Epithelial cell of proximal tubule (primary cell): ENCODE measurements at regions not wholly inside any gene's neighbourhood (a gene's known extent, or its start where the extent isn't known, plus 50 kb on each side); places are given as distances from the start of the nearest gene placed in this dataset.

ENCODE experiments used
- DNase-seq: peaks from one replicate; pipeline ENCODE4 v3.0.0-alpha.2; 2011; ENCODE audit warnings: low read depth
- H3K4me3 ChIP-seq: 2 replicates; pipeline ENCODE4 v1.5.1; 2011; ENCODE audit warnings: low read depth, mild to moderate bottlenecking, low read length
- TF ChIP-seq, protein P1 (sequence below): conservative IDR thresholded peaks from 2 replicates; pipeline ENCODE4 v1.5.1; 2012; ENCODE audit warnings: low read depth, mild to moderate bottlenecking, low read length

GRCh38 chr22:48187356-48187755 lies 1424.9 kb downstream of the TBC1D22A start:
- H3K4me3 ChIP-seq: no peak overlapping the region
- TF ChIP-seq, protein P1, sequence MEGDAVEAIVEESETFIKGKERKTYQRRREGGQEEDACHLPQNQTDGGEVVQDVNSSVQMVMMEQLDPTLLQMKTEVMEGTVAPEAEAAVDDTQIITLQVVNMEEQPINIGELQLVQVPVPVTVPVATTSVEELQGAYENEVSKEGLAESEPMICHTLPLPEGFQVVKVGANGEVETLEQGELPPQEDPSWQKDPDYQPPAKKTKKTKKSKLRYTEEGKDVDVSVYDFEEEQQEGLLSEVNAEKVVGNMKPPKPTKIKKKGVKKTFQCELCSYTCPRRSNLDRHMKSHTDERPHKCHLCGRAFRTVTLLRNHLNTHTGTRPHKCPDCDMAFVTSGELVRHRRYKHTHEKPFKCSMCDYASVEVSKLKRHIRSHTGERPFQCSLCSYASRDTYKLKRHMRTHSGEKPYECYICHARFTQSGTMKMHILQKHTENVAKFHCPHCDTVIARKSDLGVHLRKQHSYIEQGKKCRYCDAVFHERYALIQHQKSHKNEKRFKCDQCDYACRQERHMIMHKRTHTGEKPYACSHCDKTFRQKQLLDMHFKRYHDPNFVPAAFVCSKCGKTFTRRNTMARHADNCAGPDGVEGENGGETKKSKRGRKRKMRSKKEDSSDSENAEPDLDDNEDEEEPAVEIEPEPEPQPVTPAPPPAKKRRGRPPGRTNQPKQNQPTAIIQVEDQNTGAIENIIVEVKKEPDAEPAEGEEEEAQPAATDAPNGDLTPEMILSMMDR: no peak
- DNase-seq: no peak

DNA sequence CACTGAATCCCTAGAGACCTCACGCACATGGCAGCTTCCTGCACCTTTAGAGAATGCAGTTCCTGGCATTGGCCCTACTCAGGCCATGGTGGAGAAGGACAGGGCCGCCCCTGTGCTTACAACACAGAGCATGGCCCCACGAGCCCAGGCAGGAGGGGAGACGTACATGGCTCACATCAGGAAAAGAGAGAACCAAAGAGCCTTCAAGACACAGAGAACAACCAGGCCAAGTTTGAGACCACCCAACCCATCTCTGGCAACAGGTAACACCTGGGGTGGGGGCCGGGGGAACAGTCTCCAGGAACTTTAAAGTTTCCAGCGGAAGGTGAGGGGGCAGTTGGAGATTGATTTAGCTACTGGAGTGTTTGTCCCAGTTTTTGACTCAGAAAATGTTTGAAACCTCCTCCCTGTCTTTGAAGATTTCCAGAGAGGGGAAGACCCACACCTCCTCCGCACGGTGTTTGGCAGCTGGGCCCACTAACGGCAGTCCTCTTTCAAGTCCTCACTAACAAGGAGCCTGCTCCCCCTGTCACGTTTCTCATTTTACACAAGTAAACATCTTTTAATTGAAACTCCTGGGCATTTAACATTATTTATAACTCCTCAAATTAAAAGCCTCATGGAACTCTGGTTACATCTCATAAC lies 1423.8 kb downstream of the TBC1D22A start:
- TF ChIP-seq, protein P1: no peak

GRCh38 chr22:48185071-48186055 lies 1422.9 kb downstream of the TBC1D22A start:
- TF ChIP-seq, protein P1: no peak
- H3K4me3 ChIP-seq: no peak overlapping the region
- no peak for DNase-seq

More for the DNA sequence above, 1423.8 kb downstream of the TBC1D22A start:
- DNase-seq: no peak
- no peak overlapping the region for H3K4me3 ChIP-seq

- H3K4me3 ChIP-seq: no peak overlapping the region
- DNase-seq: no peak
- TF ChIP-seq, protein P1: no peak
Measured at GRCh38 chr22:48182846-48183805, 1420.7 kb downstream of the TBC1D22A start.

- DNase-seq: no peak
- no peak overlapping the region for H3K4me3 ChIP-seq
- TF ChIP-seq, protein P1: no peak
Measured at GRCh38 chr22:48182031-48182430, 1419.6 kb downstream of the TBC1D22A start.

DNA sequence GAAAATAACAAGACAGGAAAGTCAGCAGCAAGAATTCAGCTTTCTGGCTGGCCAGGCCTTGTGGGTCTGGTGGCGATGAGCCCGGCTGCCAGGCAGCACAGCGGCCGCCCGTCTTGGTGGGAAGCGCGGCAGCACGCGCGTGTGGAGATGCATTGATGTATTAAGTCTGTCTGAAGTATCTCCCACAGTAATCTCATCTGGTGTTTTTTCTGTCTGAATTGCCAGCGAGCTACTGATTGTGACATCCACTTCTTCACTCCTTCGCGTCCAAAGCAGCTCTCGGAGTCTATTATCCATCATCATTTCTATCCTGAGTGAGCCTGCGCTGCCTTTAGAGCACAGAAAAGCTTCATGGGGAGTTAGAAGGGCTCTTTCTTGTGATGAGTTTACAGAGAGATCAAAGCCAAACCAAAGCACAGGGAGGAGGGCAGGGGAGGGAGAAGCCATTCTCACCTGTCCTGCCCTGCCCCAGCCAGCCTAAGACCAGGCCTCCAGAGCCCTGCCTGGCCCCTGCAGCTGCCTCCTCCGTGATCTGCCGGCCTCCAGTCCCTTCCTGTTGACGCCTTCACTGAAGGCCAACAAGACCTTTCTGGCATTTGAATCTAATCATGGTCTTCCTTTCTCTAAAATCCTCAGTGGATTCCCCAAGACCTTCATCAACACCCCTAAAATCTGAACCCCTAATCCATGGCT lies 1419.0 kb downstream of the TBC1D22A start:
- TF ChIP-seq, protein P1: no peak
- DNase-seq: no peak
- H3K4me3 ChIP-seq: no peak overlapping the region
